ENCODE measurements at regions not wholly inside any gene's neighbourhood (a gene's known extent, or its start where the extent isn't known, plus 50 kb on each side); places are given as distances from the start of the nearest gene placed in this dataset.

DNA sequence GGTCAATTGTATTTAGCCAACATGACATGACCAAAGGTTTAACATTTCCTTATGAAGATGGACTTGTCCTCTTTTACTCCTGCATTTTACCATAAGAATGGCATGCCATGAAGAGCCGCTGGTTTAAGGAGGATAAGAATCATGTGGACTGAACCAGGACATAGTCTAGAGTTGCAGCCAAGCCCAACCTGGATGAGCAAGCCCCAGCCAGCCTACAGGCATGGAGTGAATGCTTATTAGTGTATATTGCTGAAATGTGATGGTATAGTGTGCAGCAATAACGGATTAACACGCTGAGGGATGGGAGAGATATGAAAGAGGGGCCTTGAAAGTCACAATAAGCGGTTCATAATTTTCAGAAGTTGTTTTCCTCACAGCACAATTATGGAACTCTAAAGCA is 523.2 kb downstream of the NTRK2 start:
- TF ChIP-seq CTCF (IDR thresholded peaks at IDR 0.05): no peak
- no peak for TF ChIP-seq EZH2 (IDR thresholded peaks at IDR 0.05; ENCODE audit: borderline replicate concordance, insufficient read depth, low read depth, low read length, poor library complexity, severe bottlenecking)

Data from B cell (primary cell).